DOHH2 (cell line): ENCODE measurements at regions not wholly inside any gene's neighbourhood (a gene's known extent, or its start where the extent isn't known, plus 50 kb on each side); places are given as distances from the start of the nearest gene placed in this dataset.

Experiments used
- EZH2phosphoT487 ChIP-seq: fragments of 200-600 bp; sonication (generic); IDR thresholded peaks from 2 replicates; pipeline ENCODE4 v1.6.1; 2017; ENCODE audit warnings: borderline replicate concordance, mild to moderate bottlenecking, antibody characterized with exemption, low read length, moderate library complexity, mixed read lengths
- TF ChIP-seq, protein P1 (sequence below): fragments of 200-600 bp; sonication (generic); IDR thresholded peaks from one replicate; pipeline ENCODE4 v1.5.1; 2014; ENCODE audit warnings: antibody characterized with exemption, mild to moderate bottlenecking, low read depth, low read length; ENCODE audit not compliant: poor library complexity, severe bottlenecking

DNA sequence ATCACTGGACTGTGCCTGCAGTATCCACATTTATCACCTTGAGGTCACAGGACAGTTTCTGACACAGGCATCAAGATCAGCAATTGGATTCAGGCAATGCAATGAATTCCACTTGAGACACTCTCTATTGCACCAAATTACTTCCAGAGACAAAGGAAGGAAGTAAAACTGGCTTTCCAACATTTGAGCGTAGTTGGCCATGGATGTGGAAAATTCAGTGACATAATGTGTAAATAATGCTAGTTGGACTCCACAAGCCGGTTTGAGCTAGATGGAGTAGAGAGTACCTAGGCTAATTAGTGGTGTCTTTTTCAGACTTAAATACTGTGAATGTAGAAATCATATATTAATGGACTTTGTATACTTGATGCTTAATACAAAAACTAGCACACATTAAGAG is 168.3 kb upstream of the SYT1 start:
- TF ChIP-seq, protein P1, sequence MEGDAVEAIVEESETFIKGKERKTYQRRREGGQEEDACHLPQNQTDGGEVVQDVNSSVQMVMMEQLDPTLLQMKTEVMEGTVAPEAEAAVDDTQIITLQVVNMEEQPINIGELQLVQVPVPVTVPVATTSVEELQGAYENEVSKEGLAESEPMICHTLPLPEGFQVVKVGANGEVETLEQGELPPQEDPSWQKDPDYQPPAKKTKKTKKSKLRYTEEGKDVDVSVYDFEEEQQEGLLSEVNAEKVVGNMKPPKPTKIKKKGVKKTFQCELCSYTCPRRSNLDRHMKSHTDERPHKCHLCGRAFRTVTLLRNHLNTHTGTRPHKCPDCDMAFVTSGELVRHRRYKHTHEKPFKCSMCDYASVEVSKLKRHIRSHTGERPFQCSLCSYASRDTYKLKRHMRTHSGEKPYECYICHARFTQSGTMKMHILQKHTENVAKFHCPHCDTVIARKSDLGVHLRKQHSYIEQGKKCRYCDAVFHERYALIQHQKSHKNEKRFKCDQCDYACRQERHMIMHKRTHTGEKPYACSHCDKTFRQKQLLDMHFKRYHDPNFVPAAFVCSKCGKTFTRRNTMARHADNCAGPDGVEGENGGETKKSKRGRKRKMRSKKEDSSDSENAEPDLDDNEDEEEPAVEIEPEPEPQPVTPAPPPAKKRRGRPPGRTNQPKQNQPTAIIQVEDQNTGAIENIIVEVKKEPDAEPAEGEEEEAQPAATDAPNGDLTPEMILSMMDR, result no peak
- TF ChIP-seq EZH2phosphoT487, result no peak
